NT2/D1 (cell line): ENCODE measurements at regions not wholly inside any gene's neighbourhood (a gene's known extent, or its start where the extent isn't known, plus 50 kb on each side); places are given as distances from the start of the nearest gene placed in this dataset.

Experiments
- YY1 ChIP-seq: IDR thresholded peaks from 2 replicates; pipeline ENCODE4 v1.6.1; 2011; ENCODE audit not compliant: insufficient read length, insufficient read depth
- ZNF274 ChIP-seq: IDR thresholded peaks from 2 replicates; pipeline ENCODE4 v1.6.1; 2011; ENCODE audit warnings: mild to moderate bottlenecking, low read depth, low read length

GRCh38 chr20:17870086-17870740 is 98.4 kb downstream of the SNX5 start:
- no peak for TF ChIP-seq YY1
- no peak for TF ChIP-seq ZNF274
